ENCODE measurements at regions not wholly inside any gene's neighbourhood (a gene's known extent, or its start where the extent isn't known, plus 50 kb on each side); places are given as distances from the start of the nearest gene placed in this dataset.

GRCh38 chr7:113402482-113402881 lies 284.1 kb upstream of the SMIM30 start:
- Histone ChIP-seq H3K9me3 (ENCODE audit: insufficient read depth, low read length, severe bottlenecking) (no peaks in the 10 kb centered on the region), H2AFZ (ENCODE audit: low read depth, low read length) (no peak overlapping the region), H3K9ac (ENCODE audit: low read depth, low read length) (no peak overlapping the region), H3K4me2 (ENCODE audit: insufficient read depth, low read length) (no peak overlapping the region), H3K4me3 (ENCODE audit: low read depth in 1 of 2, low read length in 2 of 2) (no peak overlapping the region), H3K79me2 (ENCODE audit: insufficient read depth, low read length) (no peaks in the 10 kb centered on the region), H3K27me3 (ENCODE audit: insufficient read depth, low read length, poor library complexity) (no peaks in the 10 kb centered on the region), H3K27ac (ENCODE audit: low read length) (no peak overlapping the region), H4K20me1 (ENCODE audit: insufficient read depth, low read length) (no peaks in the 10 kb centered on the region), H3K4me1 (ENCODE audit: insufficient read depth, low read length) (no peaks in the 10 kb centered on the region), H3K36me3 (ENCODE audit: insufficient read depth, low read length) (no peaks in the 10 kb centered on the region)
- no peak for ATAC-seq (ENCODE audit: insufficient read depth, low read depth)
- DNase-seq = no peak
- TF ChIP-seq CTCF (IDR thresholded peaks at IDR 0.05; ENCODE audit: borderline replicate concordance, extremely low read depth, low read length, poor library complexity, severe bottlenecking) (no peak), EZH2 (IDR thresholded peaks at IDR 0.05; ENCODE audit: borderline replicate concordance, low read depth, low read length, severe bottlenecking) (no peak)

- H3K36me3 ChIP-seq (ENCODE audit: insufficient read depth, low read length) = no peaks in the 10 kb centered on the region
- H3K9ac ChIP-seq (ENCODE audit: low read depth, low read length) = no peak overlapping the region
- no peak overlapping the region for H3K4me2 ChIP-seq (ENCODE audit: insufficient read depth, low read length)
- no peak for DNase-seq
- no peaks in the 10 kb centered on the region for H3K9me3 ChIP-seq (ENCODE audit: insufficient read depth, low read length, severe bottlenecking)
- no peak overlapping the region for H3K4me3 ChIP-seq (ENCODE audit: low read depth in 1 of 2, low read length in 2 of 2)
- TF ChIP-seq CTCF (IDR thresholded peaks at IDR 0.05; ENCODE audit: borderline replicate concordance, extremely low read depth, low read length, poor library complexity, severe bottlenecking) (no peak), EZH2 (IDR thresholded peaks at IDR 0.05; ENCODE audit: borderline replicate concordance, low read depth, low read length, severe bottlenecking) (no peak)
- H3K4me1 ChIP-seq (ENCODE audit: insufficient read depth, low read length) = no peaks in the 10 kb centered on the region
- H3K79me2 ChIP-seq (ENCODE audit: insufficient read depth, low read length) = no peaks in the 10 kb centered on the region
- no peak overlapping the region for H2AFZ ChIP-seq (ENCODE audit: low read depth, low read length)
- no peak overlapping the region for H3K27ac ChIP-seq (ENCODE audit: low read length)
- H3K27me3 ChIP-seq (ENCODE audit: insufficient read depth, low read length, poor library complexity) = no peaks in the 10 kb centered on the region
- ATAC-seq (ENCODE audit: insufficient read depth, low read depth) = no peak
- H4K20me1 ChIP-seq (ENCODE audit: insufficient read depth, low read length) = no peaks in the 10 kb centered on the region
These were observed 283.7 kb upstream of the SMIM30 start for GRCh38 chr7:113402005-113402404.

GRCh38 chr7:113394856-113395255 lies 276.5 kb upstream of the SMIM30 start:
- Histone ChIP-seq H3K4me1 (ENCODE audit: insufficient read depth, low read length) (no peaks in the 10 kb centered on the region), H3K4me2 (ENCODE audit: insufficient read depth, low read length) (no peak overlapping the region), H3K27me3 (ENCODE audit: insufficient read depth, low read length, poor library complexity) (peaks cover 10% of the 10 kb centered on the region), H4K20me1 (ENCODE audit: insufficient read depth, low read length) (no peaks in the 10 kb centered on the region), H3K27ac (ENCODE audit: low read length) (no peak overlapping the region), H3K36me3 (ENCODE audit: insufficient read depth, low read length) (no peaks in the 10 kb centered on the region), H3K79me2 (ENCODE audit: insufficient read depth, low read length) (no peaks in the 10 kb centered on the region), H2AFZ (ENCODE audit: low read depth, low read length) (no peak overlapping the region), H3K9ac (ENCODE audit: low read depth, low read length) (no peak overlapping the region), H3K9me3 (ENCODE audit: insufficient read depth, low read length, severe bottlenecking) (no peaks in the 10 kb centered on the region), H3K4me3 (ENCODE audit: low read depth in 1 of 2, low read length in 2 of 2) (no peak overlapping the region)
- no peak for ATAC-seq (ENCODE audit: insufficient read depth, low read depth)
- TF ChIP-seq CTCF (IDR thresholded peaks at IDR 0.05; ENCODE audit: borderline replicate concordance, extremely low read depth, low read length, poor library complexity, severe bottlenecking) (no peak), EZH2 (IDR thresholded peaks at IDR 0.05; ENCODE audit: borderline replicate concordance, low read depth, low read length, severe bottlenecking) (no peak)
- no peak for DNase-seq

Data from DND-41 (cell line).